ENCODE measurements at regions not wholly inside any gene's neighbourhood (a gene's known extent, or its start where the extent isn't known, plus 50 kb on each side); places are given as distances from the start of the nearest gene placed in this dataset.

DNA sequence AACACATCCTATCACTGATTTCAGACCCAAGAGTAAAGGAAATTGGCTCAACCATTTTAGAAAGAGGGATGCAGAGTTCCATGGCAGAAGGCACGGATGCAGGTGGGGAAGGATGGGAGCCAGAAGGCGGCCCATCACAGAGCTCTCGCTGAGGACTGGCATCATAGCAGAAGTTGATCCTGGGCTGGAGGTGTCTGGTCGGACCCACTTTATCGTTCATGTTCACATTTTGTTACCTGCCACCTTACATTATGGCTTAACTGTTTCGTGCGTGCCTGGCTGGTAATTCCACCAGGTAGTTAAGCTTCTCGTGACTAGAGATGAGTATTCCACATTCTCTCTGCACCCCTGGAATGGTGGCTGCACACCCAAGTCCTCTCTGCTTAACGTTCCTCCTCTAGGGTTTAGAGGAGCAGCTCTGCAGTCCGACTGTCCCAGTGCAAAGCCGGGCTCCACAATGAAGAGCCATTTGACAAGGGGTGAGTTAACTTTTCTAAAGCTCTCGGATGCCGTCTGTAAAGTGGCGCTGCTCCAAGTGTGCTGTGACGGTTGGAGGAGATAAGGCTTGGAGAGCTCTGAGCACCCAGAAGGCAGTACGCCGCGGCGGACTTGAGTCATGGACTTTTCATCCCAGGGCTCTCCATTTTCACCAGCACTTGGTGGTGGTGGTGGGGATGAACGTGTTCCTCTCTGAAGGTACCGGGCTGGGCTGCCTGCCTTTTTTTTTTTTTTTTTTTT, 157.1 kb upstream of the SHH start:
- no peak overlapping the region for H3K4me3 Mint-ChIP-seq (ENCODE audit: low read depth, unreplicated experiment)
- H3K9me3 Mint-ChIP-seq (ENCODE audit: low read depth, unreplicated experiment), result no peaks in the 10 kb centered on the region
- CTCF ChIA-PET, result no interaction called here
- no peaks in the 10 kb centered on the region for H3K36me3 Mint-ChIP-seq (ENCODE audit: insufficient read depth, unreplicated experiment)
- intact Hi-C loops (cut with micrococcal nuclease; ENCODE audit: unreplicated experiment), result no loop called here
- H3K4me1 Mint-ChIP-seq (ENCODE audit: low read depth, unreplicated experiment), result no peaks in the 10 kb centered on the region
- no peak for DNase-seq
- no peaks in the 10 kb centered on the region for H3K27me3 Mint-ChIP-seq (ENCODE audit: unreplicated experiment)
- H3K27ac Mint-ChIP-seq (ENCODE audit: unreplicated experiment), result no peak overlapping the region
- BruUV-seq (replicated peaks), result no TSS peak
- TF ChIP-seq CTCF (IDR thresholded peaks at IDR 0.05; ENCODE audit: unreplicated experiment), result no peak

DNA sequence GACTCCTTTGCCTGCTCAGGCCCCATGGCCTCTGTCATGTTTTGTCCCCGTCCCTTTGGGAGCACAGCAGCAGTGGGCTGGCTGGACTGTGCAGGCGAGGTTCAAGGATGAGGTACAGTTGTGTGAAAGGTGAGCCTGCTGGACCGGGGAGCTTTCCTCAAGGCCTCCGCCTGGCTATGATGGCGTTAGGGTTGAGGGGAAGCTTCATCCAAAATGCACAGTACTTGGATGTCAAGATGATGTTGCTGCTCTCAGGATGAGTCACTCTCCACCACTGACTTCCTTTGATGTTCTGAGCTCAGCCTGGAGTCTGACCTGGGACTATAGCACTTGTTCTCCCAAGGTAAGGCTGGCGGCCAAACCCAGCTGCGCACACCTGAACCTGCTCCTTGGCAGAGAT, 152.7 kb upstream of the SHH start:
- TF ChIP-seq CTCF (IDR thresholded peaks at IDR 0.05; ENCODE audit: unreplicated experiment), result no peak
- intact Hi-C loops (cut with micrococcal nuclease; ENCODE audit: unreplicated experiment), result no loop called here
- DNase-seq, result no peak
- Mint-ChIP-seq H3K9me3 (ENCODE audit: low read depth, unreplicated experiment) (no peaks in the 10 kb centered on the region), H3K27ac (ENCODE audit: unreplicated experiment) (no peak overlapping the region), H3K27me3 (ENCODE audit: unreplicated experiment) (no peaks in the 10 kb centered on the region), H3K4me3 (ENCODE audit: low read depth, unreplicated experiment) (no peak overlapping the region), H3K4me1 (ENCODE audit: low read depth, unreplicated experiment) (peaks cover 11% of the 10 kb centered on the region), H3K36me3 (ENCODE audit: insufficient read depth, unreplicated experiment) (peaks cover 19% of the 10 kb centered on the region)
- no TSS peak for BruUV-seq (replicated peaks)
- CTCF ChIA-PET, result no interaction called here

GRCh38 chr7:155964543-155964942, 152.3 kb upstream of the SHH start:
- DNase-seq, result no peak
- H3K27me3 Mint-ChIP-seq (ENCODE audit: unreplicated experiment), result no peaks in the 10 kb centered on the region
- BruUV-seq (replicated peaks), result no TSS peak
- intact Hi-C loops (cut with micrococcal nuclease; ENCODE audit: unreplicated experiment), result no loop called here
- CTCF ChIA-PET, result no interaction called here
- no peak overlapping the region for H3K27ac Mint-ChIP-seq (ENCODE audit: unreplicated experiment)
- no peak for TF ChIP-seq CTCF (IDR thresholded peaks at IDR 0.05; ENCODE audit: unreplicated experiment)
- peaks cover 19% of the 10 kb centered on the region for H3K36me3 Mint-ChIP-seq (ENCODE audit: insufficient read depth, unreplicated experiment)
- H3K4me3 Mint-ChIP-seq (ENCODE audit: low read depth, unreplicated experiment), result no peak overlapping the region
- H3K4me1 Mint-ChIP-seq (ENCODE audit: low read depth, unreplicated experiment), result peaks cover 11% of the 10 kb centered on the region
- no peaks in the 10 kb centered on the region for H3K9me3 Mint-ChIP-seq (ENCODE audit: low read depth, unreplicated experiment)

DNA sequence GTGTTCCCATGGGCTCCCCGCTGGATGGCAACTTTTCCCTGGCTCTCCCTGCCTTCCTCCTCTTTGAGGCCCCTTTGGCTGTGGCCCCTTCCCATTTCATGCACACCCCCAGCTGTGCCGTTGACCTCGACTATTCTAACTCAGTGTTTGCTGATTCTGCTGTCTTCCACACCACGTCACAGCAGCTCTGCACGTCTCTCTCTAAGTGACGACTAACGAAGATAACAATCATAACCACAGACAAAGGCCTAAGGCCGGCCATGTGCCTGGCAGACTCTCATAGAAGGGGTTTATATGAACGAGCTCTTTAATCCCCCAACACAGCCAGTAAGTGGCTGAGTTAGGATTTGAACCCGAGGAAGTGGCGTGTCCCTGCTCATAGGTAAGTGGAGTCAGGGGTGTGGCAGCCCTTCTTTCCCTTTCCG, 151.5 kb upstream of the SHH start:
- H3K27ac Mint-ChIP-seq (ENCODE audit: unreplicated experiment), result peak overlapping the region; percentile 7
- H3K27me3 Mint-ChIP-seq (ENCODE audit: unreplicated experiment), result no peaks in the 10 kb centered on the region
- CTCF ChIA-PET, result no interaction called here
- intact Hi-C loops (cut with micrococcal nuclease; ENCODE audit: unreplicated experiment), result no loop called here
- no peak for DNase-seq
- no TSS peak for BruUV-seq (replicated peaks)
- H3K4me1 Mint-ChIP-seq (ENCODE audit: low read depth, unreplicated experiment), result peaks cover 11% of the 10 kb centered on the region
- no peak for TF ChIP-seq CTCF (IDR thresholded peaks at IDR 0.05; ENCODE audit: unreplicated experiment)
- H3K4me3 Mint-ChIP-seq (ENCODE audit: low read depth, unreplicated experiment), result peak overlapping the region; percentile 4
- H3K9me3 Mint-ChIP-seq (ENCODE audit: low read depth, unreplicated experiment), result no peaks in the 10 kb centered on the region
- peaks cover 19% of the 10 kb centered on the region for H3K36me3 Mint-ChIP-seq (ENCODE audit: insufficient read depth, unreplicated experiment)
